ENCODE measurements at regions not wholly inside any gene's neighbourhood (a gene's known extent, or its start where the extent isn't known, plus 50 kb on each side); places are given as distances from the start of the nearest gene placed in this dataset.
"Not testable (repeated sequence)": the region's sequence is repeated elsewhere in the genome, so short reads cannot be mapped to it uniquely, and the experiment has no call there.

- TF ChIP-seq SPI1 (IDR thresholded peaks at IDR 0.05; ENCODE audit: low read depth, low read length) = no peak
- no peak for TF ChIP-seq PAX5 (IDR thresholded peaks at IDR 0.05; ENCODE audit: insufficient read depth, low read length, severe bottlenecking)
- no peak for TF ChIP-seq TAF1 (IDR thresholded peaks at IDR 0.05; ENCODE audit: low read depth, low read length)
- TF ChIP-seq POU2F2 (IDR thresholded peaks at IDR 0.05; ENCODE audit: low read depth, low read length) = no peak
- TF ChIP-seq POLR2A (IDR thresholded peaks at IDR 0.05; ENCODE audit: low read depth, low read length) = no peak
- no peak for TF ChIP-seq POLR2AphosphoS5 (IDR thresholded peaks at IDR 0.05; ENCODE audit: low read depth, low read length)
- no peak for FAIRE-seq
- no peak for DNase-seq (ENCODE audit: insufficient read length, low spot score)
Measured at GRCh38 chr12:47370421-47370820, 290.7 kb upstream of the AMIGO2 start.

DNA sequence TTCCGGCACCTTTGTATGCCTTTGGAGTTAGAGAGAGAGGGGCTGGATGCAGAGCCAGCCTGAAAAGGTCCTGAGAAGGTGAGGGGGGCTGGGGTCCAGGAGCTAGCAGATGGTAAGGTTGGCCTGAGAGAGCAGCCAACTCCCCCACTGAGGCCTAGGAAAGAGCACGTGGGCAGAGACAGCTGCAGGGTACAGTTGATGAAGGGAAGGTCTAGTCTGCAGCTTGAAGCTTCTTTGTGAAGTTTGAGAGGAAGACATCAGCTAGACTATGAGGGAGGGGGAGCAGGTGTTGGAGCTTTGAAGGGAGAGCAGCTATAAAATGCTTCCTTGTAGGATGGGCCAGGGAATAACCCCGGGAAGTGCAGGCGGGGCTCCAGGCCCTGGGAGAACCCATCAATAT lies 289.3 kb upstream of the AMIGO2 start:
- DNase-seq (ENCODE audit: insufficient read length, low spot score) = no peak
- no peak for FAIRE-seq
- TF ChIP-seq SPI1 (IDR thresholded peaks at IDR 0.05; ENCODE audit: low read depth, low read length) (no peak), POU2F2 (IDR thresholded peaks at IDR 0.05; ENCODE audit: low read depth, low read length) (no peak), POLR2A (IDR thresholded peaks at IDR 0.05; ENCODE audit: low read depth, low read length) (no peak), TAF1 (IDR thresholded peaks at IDR 0.05; ENCODE audit: low read depth, low read length) (no peak), POLR2AphosphoS5 (IDR thresholded peaks at IDR 0.05; ENCODE audit: low read depth, low read length) (no peak), PAX5 (IDR thresholded peaks at IDR 0.05; ENCODE audit: insufficient read depth, low read length, severe bottlenecking) (no peak)

DNA sequence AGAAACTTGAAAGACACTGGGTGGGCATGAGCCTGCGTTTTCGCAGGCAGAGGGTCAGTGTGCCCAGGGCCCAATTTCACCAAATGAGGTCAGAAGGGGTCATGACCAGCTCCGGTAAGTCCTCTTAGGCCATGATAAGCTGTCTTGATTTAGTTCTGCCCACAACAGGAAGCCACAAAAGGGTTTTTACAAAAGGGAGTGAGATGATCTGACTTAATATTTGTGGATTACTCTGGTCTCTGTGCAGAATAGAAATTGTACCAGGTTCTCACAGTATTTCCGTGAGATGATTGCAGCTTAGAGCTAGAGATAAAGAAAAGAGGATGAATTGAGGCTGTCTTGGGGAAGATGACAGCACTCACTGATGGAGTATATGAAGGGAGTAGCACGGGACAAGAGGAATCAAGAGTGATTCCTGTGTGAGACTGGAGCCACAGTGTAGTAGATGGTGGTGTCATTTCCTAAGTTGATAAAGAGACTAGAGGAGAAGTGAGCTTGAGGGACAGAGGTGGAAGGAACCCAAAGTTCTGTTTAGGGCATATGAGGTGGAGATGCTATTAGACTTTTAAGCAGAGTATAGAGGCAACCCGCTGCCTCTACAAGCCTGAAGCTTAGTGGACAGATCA lies 288.3 kb upstream of the AMIGO2 start:
- FAIRE-seq (no peak), DNase-seq (ENCODE audit: insufficient read length, low spot score) (no peak)
- TF ChIP-seq POLR2A (IDR thresholded peaks at IDR 0.05; ENCODE audit: low read depth, low read length) (no peak), POU2F2 (IDR thresholded peaks at IDR 0.05; ENCODE audit: low read depth, low read length) (no peak), TAF1 (IDR thresholded peaks at IDR 0.05; ENCODE audit: low read depth, low read length) (no peak), PAX5 (IDR thresholded peaks at IDR 0.05; ENCODE audit: insufficient read depth, low read length, severe bottlenecking) (no peak), POLR2AphosphoS5 (IDR thresholded peaks at IDR 0.05; ENCODE audit: low read depth, low read length) (no peak), SPI1 (IDR thresholded peaks at IDR 0.05; ENCODE audit: low read depth, low read length) (no peak)

DNA sequence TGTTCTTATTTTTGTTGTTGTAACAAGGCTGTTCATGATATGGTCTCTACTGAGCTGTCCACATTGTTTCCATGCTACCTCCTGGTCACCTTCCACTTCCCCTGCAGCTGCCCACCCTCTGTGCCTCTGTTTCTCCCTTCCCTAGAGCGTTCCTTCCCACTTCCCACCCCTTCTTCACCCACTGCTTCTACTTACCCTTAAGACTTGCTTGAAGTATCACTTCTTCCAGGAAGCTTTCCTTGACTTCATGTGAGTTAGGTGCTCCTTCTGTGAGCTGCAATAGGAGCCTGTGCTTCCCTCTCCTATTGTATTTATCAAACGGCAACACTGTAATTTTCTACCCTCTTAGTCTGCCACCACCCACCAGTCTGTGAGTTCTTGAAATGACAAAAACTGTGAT lies 286.8 kb upstream of the AMIGO2 start:
- FAIRE-seq = no peak

DNA sequence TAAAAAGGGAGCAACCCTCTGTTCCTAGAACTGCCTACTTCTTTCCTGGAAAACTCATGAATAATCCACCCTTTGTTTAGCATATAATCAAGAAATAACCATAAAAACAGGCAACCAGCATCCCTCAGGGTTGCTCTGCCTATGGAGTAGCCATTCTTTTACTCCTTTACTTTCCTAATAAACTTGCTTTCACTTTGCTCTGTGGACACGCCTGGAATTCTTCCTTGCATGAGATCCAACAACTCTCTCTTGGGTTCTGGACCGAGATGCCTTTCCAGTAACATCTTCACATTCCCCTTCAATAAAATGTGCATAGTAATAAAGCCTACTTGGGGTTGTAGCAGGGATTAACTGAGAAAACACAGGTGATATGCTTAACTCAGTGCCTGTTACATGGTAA lies 286.4 kb upstream of the AMIGO2 start:
- FAIRE-seq = no peak
- TF ChIP-seq PAX5 (IDR thresholded peaks at IDR 0.05; ENCODE audit: insufficient read depth, low read length, severe bottlenecking) (no peak), POLR2A (IDR thresholded peaks at IDR 0.05; ENCODE audit: low read depth, low read length) (no peak), SPI1 (IDR thresholded peaks at IDR 0.05; ENCODE audit: low read depth, low read length) (no peak), POLR2AphosphoS5 (IDR thresholded peaks at IDR 0.05; ENCODE audit: low read depth, low read length) (no peak), POU2F2 (IDR thresholded peaks at IDR 0.05; ENCODE audit: low read depth, low read length) (no peak), TAF1 (IDR thresholded peaks at IDR 0.05; ENCODE audit: low read depth, low read length) (no peak)
- DNase-seq (ENCODE audit: insufficient read length, low spot score) = no peak

More for the DNA sequence above, 286.8 kb upstream of the AMIGO2 start:
- DNase-seq (ENCODE audit: insufficient read length, low spot score) = no peak
- TF ChIP-seq POLR2A (IDR thresholded peaks at IDR 0.05; ENCODE audit: low read depth, low read length) (no peak), POU2F2 (IDR thresholded peaks at IDR 0.05; ENCODE audit: low read depth, low read length) (no peak), SPI1 (IDR thresholded peaks at IDR 0.05; ENCODE audit: low read depth, low read length) (no peak), TAF1 (IDR thresholded peaks at IDR 0.05; ENCODE audit: low read depth, low read length) (no peak), POLR2AphosphoS5 (IDR thresholded peaks at IDR 0.05; ENCODE audit: low read depth, low read length) (no peak), PAX5 (IDR thresholded peaks at IDR 0.05; ENCODE audit: insufficient read depth, low read length, severe bottlenecking) (no peak)

DNA sequence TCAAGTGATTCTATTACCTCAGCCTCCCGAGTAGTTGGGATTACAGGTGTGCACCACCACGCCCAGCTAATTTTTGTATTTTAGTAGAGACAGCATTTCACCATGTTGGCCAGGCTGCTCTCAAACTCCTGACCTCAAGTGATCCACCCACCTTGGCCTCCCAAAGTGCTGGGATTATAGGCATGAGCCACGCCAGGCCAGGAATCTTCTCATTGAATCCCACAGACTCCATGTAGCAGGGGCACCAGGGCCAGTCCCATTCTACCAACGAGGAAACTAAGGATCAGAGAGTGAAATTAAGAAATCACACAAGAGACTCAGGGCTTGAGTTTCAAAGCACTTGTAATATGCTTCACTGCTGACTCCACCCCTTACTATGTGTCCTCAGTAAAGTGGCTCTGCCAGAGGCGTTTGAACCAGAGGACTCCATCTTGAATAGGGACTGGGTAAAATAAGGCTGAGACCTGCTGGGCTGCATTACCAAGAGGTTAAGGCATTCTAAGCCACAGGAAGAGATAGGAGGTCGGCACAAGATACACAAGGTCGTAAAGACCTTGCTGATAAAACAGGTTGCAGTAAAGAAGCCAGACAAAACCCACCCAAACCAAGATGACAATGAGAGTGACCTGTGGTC lies 285.8 kb upstream of the AMIGO2 start:
- not testable (repeated sequence) for FAIRE-seq

GRCh38 chr12:47364261-47364660 lies 284.5 kb upstream of the AMIGO2 start:
- FAIRE-seq (no peak), DNase-seq (ENCODE audit: insufficient read length, low spot score) (no peak)
- TF ChIP-seq POU2F2 (IDR thresholded peaks at IDR 0.05; ENCODE audit: low read depth, low read length) = no peak

More for the DNA sequence above, 285.8 kb upstream of the AMIGO2 start:
- DNase-seq (ENCODE audit: insufficient read length, low spot score) = not testable (repeated sequence)

DNA sequence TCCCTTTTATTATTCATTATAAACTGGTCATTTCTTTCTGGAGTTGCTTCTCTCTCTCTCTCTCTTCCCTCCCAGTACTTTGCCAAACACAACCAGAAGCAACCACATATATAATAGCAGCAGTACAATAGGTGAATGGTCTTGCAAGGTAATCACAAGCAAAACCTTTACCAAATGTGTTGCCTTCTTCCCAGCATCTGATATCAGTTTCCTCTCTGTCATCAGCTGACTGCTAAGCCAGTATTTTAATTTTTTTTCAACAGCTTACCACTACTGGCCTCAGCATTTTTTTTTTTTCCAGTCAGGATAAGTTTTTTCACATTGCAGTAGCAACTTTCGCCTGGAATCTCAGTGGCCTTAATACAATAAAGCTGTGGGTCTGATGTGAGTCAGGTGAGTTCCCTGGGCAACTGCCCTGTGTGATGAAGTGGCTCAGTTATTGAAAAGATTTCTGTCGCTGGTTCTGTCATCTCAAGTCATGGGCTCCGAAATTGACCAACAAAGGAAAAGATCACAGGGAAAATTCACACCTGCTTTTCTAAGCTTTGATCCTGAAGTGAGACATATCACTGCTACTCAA lies 282.5 kb upstream of the AMIGO2 start:
- DNase-seq (ENCODE audit: insufficient read length, low spot score) (no peak), FAIRE-seq (no peak)
- TF ChIP-seq SPI1 (IDR thresholded peaks at IDR 0.05; ENCODE audit: low read depth, low read length) (no peak), TAF1 (IDR thresholded peaks at IDR 0.05; ENCODE audit: low read depth, low read length) (no peak), POLR2A (IDR thresholded peaks at IDR 0.05; ENCODE audit: low read depth, low read length) (no peak), POLR2AphosphoS5 (IDR thresholded peaks at IDR 0.05; ENCODE audit: low read depth, low read length) (no peak), PAX5 (IDR thresholded peaks at IDR 0.05; ENCODE audit: insufficient read depth, low read length, severe bottlenecking) (no peak), POU2F2 (IDR thresholded peaks at IDR 0.05; ENCODE audit: low read depth, low read length) (no peak)

DNA sequence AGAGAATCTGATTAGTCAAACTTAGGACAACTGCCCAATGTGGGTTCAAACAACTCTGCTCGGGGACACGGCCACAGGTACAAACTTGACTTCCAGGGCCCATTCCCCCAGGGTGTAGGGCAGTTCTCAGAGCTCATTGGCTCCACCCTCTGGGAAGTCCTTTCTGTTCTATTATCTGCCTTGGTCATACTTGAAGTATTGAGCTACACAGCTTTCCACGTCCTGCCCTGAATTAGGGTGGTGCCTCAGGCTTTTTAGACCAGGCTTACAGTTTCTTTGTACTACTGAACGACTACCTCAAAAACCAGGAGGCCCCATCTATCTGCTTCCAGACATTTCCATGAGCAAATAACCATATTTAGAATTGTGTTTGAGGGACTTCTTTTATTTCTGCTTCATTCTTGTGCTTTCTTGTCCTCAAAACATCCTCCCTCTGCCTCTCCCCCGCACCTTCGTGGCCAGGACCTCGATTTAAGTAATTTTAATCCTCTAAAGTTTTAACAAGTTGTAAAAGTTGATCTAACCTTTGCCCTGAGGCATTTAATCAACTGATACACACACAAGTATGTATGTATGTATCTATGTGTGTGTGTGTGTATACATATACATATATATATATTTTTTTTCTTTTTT lies 281.7 kb upstream of the AMIGO2 start:
- no peak for DNase-seq (ENCODE audit: insufficient read length, low spot score)
- TF ChIP-seq POLR2A (IDR thresholded peaks at IDR 0.05; ENCODE audit: low read depth, low read length) (no peak), POLR2AphosphoS5 (IDR thresholded peaks at IDR 0.05; ENCODE audit: low read depth, low read length) (no peak), PAX5 (IDR thresholded peaks at IDR 0.05; ENCODE audit: insufficient read depth, low read length, severe bottlenecking) (no peak)
- FAIRE-seq = no peak
